ENCODE measurements at regions not wholly inside any gene's neighbourhood (a gene's known extent, or its start where the extent isn't known, plus 50 kb on each side); places are given as distances from the start of the nearest gene placed in this dataset.

GRCh38 chr13:74056801-74057542 lies 77.2 kb downstream of the KLF12 start:
- H3K9me2 ChIP-seq (replicated peaks; ENCODE audit: low read length), result no peaks in the 10 kb centered on the region
- H3K27me3 ChIP-seq (ENCODE audit: low read length), result no peaks in the 10 kb centered on the region
- no peaks in the 10 kb centered on the region for H3K4me1 ChIP-seq (ENCODE audit: insufficient read depth, low read length)
- intact Hi-C loops (cut with micrococcal nuclease), result no loop called here
- H3F3A ChIP-seq (ENCODE audit: low read length, unreplicated experiment), result no peaks in the 10 kb centered on the region
- POLR2A ChIA-PET (ENCODE audit: unreplicated experiment), result no interaction called here
- CTCF ChIA-PET, result no interaction called here
- DNase-seq (no peak), ATAC-seq (no peak)
- no peaks in the 10 kb centered on the region for H3K79me2 ChIP-seq (ENCODE audit: low read length)
- no peaks in the 10 kb centered on the region for H3K9me3 ChIP-seq (ENCODE audit: low read length)
- H3K4me2 ChIP-seq (ENCODE audit: low read length), result no peak overlapping the region
- H2AFZ ChIP-seq (ENCODE audit: low read length), result no peak overlapping the region
- H3K27ac ChIP-seq (ENCODE audit: low read length), result no peak overlapping the region
- BruUV-seq (replicated peaks), result no TSS peak
- no peaks in the 10 kb centered on the region for H3K36me3 ChIP-seq (ENCODE audit: low read depth, low read length)
- H3K9ac ChIP-seq (ENCODE audit: low read length), result no peak overlapping the region
- H4K20me1 ChIP-seq (ENCODE audit: low read length), result no peaks in the 10 kb centered on the region
- H3K4me3 ChIP-seq (ENCODE audit: low read length), result no peak overlapping the region
- TF ChIP-seq EZH2phosphoT487 (IDR thresholded peaks at IDR 0.05; ENCODE audit: borderline replicate concordance, low read length) (no peak), CTCF (conservative IDR thresholded peaks at IDR 0.05; ENCODE audit: low read depth, low read length) (no peak), EZH2 (IDR thresholded peaks at IDR 0.05; ENCODE audit: low read length, unreplicated experiment) (no peak)

DNA sequence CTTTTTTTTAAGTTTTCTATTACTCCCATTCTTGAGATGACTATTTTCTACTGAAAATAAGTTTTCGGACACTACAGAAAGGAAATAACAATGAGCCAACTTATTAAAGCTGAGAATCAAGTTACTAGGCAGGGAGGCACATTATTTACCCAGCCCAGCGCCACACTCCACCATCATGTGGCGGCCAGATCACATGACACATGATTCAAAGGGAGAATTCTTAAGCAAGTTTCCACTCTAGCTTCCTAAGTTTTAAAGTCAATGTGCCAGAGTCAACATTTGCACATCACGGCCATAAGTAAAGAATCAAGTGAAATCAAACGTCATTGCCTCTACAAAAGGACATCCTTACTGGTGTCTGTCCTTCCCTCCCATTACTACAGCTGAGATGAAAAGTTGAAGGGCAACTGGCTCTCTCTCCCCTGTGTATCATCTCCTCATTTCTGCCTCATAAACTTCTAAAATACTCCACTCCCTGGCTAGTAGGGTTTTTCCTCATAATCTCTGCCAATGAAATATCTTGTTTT lies 81.7 kb downstream of the KLF12 start:
- Histone ChIP-seq H3K9ac (ENCODE audit: low read length) (no peak overlapping the region), H3K4me3 (ENCODE audit: low read length) (no peak overlapping the region), H4K20me1 (ENCODE audit: low read length) (no peaks in the 10 kb centered on the region), H3K9me2 (replicated peaks; ENCODE audit: low read length) (no peaks in the 10 kb centered on the region), H2AFZ (ENCODE audit: low read length) (no peak overlapping the region), H3K4me2 (ENCODE audit: low read length) (no peak overlapping the region), H3F3A (ENCODE audit: low read length, unreplicated experiment) (no peaks in the 10 kb centered on the region), H3K9me3 (ENCODE audit: low read length) (no peaks in the 10 kb centered on the region), H3K36me3 (ENCODE audit: low read depth, low read length) (no peaks in the 10 kb centered on the region), H3K4me1 (ENCODE audit: insufficient read depth, low read length) (peaks cover 9% of the 10 kb centered on the region), H3K27ac (ENCODE audit: low read length) (no peak overlapping the region), H3K79me2 (ENCODE audit: low read length) (no peaks in the 10 kb centered on the region), H3K27me3 (ENCODE audit: low read length) (no peaks in the 10 kb centered on the region)
- no TSS peak for BruUV-seq (replicated peaks)
- ATAC-seq (no peak), DNase-seq (no peak)
- TF ChIP-seq CTCF (conservative IDR thresholded peaks at IDR 0.05; ENCODE audit: low read depth, low read length) (no peak), EZH2 (IDR thresholded peaks at IDR 0.05; ENCODE audit: low read length, unreplicated experiment) (no peak), EZH2phosphoT487 (IDR thresholded peaks at IDR 0.05; ENCODE audit: borderline replicate concordance, low read length) (no peak)
- intact Hi-C loops (cut with micrococcal nuclease), result no loop called here
- CTCF ChIA-PET, result no interaction called here
- POLR2A ChIA-PET (ENCODE audit: unreplicated experiment), result no interaction called here

- no TSS peak for BruUV-seq (replicated peaks)
- Histone ChIP-seq H3K4me3 (ENCODE audit: low read length) (no peak overlapping the region), H3K9me3 (ENCODE audit: low read length) (no peaks in the 10 kb centered on the region), H3K27me3 (ENCODE audit: low read length) (no peaks in the 10 kb centered on the region), H3K79me2 (ENCODE audit: low read length) (0 out of 2 replicates have a peak, but pooled peaks cover 3% of the 10 kb centered on the region), H3K9ac (ENCODE audit: low read length) (no peak overlapping the region), H3K4me2 (ENCODE audit: low read length) (no peak overlapping the region), H3F3A (ENCODE audit: low read length, unreplicated experiment) (no peaks in the 10 kb centered on the region), H2AFZ (ENCODE audit: low read length) (no peak overlapping the region), H3K4me1 (ENCODE audit: insufficient read depth, low read length) (peaks cover 14% of the 10 kb centered on the region), H4K20me1 (ENCODE audit: low read length) (no peaks in the 10 kb centered on the region), H3K27ac (ENCODE audit: low read length) (no peak overlapping the region), H3K9me2 (replicated peaks; ENCODE audit: low read length) (no peaks in the 10 kb centered on the region), H3K36me3 (ENCODE audit: low read depth, low read length) (no peaks in the 10 kb centered on the region)
- TF ChIP-seq EZH2 (IDR thresholded peaks at IDR 0.05; ENCODE audit: low read length, unreplicated experiment) (no peak), EZH2phosphoT487 (IDR thresholded peaks at IDR 0.05; ENCODE audit: borderline replicate concordance, low read length) (no peak), CTCF (conservative IDR thresholded peaks at IDR 0.05; ENCODE audit: low read depth, low read length) (no peak)
- ChIA-PET CTCF (no interaction called here), POLR2A (ENCODE audit: unreplicated experiment) (interaction anchor here (0.7 kb wide), 1 partner anchor 238 kb away, joined by 3 read pairs; no protein-coding TSS in a partner anchor)
- intact Hi-C loops (cut with micrococcal nuclease), result no loop called here
- ATAC-seq (no peak), DNase-seq (no peak)
Measured at GRCh38 chr13:74048756-74049155, 85.4 kb downstream of the KLF12 start.

All from PC-3 (cell line).